Hindlimb muscle (tissue), 1 donor: ENCODE measurements at regions not wholly inside any gene's neighbourhood (a gene's known extent, or its start where the extent isn't known, plus 50 kb on each side); places are given as distances from the start of the nearest gene placed in this dataset.
"Not testable (repeated sequence)": the region's sequence is repeated elsewhere in the genome, so short reads cannot be mapped to it uniquely, and the experiment has no call there.

Experiments
- DNase-seq: peaks from one replicate; pipeline ENCODE4 v3.0.0-alpha.2; 2013

DNA sequence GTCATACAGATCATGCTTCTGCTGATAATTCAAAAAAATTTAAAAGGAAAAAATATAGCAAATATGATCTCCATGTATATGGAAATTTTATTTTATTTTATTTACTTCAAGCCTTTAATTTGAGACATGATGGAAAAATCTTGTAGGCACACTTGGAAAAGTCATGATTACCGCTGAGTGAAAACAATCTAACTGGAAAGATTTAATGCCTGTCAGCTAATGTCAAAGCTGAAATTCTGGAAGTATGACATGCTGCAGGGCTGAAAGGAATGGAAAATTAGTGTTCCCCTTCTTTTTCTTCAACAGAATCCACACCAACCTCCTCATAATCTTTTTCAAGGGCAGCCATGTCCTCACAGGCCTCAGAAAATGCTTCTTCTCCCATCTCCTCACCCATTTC is 58.2 kb downstream of the RPRM start:
- DNase-seq = no peak

DNA sequence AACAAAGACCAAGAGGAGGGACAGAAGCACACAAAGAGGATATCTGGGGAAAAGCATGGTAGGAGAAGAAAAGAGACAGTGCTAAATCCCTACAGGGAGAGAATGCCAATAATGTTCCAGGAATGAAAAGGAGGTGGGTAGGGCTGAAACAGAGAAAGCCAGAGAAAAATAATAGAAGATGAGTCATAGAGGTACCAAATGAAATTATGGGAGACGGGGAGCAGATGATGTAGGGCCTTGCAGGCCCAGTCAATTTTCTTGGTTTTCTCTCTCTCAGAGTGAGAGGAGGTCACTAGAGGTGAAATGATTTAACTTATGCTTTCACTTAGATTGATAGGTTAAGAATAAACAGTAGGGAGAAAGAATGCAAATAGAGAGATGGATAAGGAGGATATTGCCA is 61.5 kb downstream of the RPRM start:
- DNase-seq = no peak

DNA sequence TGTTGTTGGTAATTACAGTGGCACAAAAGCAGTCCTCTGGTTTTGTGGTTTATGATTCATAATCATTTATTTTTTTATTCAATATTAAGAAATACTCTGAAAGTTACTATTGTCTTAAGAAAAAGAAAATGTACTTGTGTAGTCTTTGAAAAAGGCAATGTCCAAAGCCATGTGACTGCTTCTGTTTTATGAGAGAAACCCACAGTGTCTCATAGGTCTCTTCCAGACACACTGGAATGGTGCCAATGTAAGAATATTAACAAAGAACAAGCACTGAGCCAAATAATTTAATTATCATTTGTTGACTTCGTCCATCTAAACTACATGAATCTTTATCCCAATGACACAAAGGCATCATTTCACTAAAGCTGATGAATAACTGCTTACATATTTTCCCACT is 62.5 kb downstream of the RPRM start:
- no peak for DNase-seq

DNA sequence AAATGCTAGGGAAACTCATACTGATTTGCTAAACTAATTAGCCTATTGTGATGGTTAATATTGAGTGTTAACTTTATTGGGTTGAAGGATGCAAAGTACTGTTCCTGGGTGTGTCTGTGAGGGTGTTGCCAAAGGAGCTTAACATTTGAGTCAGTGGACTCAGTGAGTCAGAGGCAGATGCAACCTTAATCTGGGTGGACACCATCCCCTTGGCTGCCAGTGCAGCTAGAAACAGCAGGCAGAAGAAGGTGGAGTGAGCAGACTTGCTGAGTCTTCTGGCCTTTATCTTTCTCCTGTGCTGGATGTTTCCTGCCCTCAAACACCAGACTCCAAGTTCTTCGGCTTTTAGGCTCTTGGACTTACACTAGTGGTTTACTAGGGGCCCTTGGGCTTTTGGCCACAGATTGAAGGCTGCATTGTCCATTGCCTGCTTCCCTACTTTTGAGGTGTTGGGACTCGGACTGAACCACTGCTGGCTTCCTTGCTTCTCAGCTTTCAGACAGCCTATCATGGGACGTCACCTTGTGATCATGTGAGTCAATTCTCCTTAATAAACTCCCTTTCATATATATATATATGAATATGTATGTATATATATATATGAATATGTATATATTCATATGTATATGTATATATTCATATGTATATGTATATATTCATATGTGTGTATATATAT is 69.7 kb downstream of the RPRM start:
- no peak for DNase-seq

DNA sequence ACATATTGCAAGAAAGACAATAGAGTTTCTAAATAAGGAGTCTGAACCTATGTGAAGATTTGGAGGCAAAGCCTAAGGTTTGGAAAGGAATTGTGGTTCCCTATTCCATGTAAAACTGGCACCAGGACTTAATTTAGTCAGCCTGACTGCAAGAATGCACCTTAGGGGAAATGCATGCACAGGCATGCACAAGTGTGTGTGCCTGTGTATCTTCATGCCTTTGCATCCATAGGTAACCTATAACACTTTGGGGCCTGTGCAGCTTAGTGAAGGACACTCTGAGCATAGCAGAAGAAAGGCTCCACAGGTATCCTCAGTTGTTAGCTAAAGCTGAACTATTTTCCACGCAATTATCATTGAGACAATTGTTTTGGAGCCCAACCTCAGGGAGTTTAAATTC is 73.4 kb downstream of the RPRM start:
- no peak for DNase-seq

DNA sequence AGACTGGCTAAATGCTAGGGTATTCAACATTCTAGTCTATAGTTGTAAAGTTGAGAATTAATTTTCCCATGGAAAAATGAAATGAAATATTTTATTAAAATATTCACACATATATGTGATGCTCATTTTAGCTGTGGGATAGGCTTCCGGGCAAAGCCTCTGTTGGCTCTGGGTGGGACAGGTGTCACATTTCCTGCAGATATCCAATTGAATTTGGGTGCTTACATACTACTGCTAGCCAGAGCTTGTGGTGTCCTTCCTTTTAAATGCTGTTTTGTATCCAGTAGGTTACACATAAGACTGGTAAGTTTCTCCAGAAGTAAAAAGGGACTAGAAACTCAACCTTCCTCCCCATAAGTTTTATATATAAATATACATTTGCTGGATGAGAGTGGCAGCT is 73.8 kb downstream of the RPRM start:
- no peak for DNase-seq

DNA sequence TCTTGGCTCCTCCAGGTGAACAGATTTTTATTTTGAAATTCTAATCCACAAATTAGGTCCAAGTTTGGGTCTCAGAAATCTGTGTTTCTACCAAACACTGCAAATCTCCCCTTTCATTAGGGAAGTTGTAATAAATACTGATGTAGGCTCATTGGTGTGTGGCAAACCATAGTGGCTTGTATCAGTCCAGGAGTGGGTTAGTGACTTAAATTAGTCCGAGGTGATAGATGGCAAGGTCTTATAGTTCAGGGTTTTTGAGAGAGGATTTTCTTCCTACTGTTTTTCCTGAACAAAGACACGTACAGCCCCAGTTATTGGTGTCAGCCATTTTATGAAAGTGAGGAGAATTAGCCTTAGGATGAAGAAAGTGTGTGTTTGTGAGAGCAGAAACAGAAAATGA is 74.6 kb downstream of the RPRM start:
- DNase-seq = no peak

DNA sequence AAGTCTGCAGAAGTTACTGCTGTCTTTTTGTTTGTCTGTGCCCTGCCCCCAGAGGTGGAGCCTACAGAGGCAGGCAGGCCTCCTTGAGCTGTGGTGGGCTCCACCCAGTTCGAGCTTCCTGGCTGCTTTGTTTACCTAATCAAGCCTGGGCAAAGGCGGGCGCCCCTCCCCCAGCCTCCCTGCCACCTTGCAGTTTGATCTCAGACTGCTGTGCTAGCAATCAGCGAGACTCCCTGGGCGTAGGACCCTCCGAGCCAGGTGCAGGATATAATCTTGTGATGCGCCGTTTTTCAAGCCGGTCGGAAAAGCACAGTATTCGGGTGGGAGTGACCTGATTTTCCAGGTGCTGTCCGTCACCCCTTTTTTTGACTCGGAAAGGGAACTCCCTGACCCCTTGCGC is 75.2 kb downstream of the RPRM start:
- not testable (repeated sequence) for DNase-seq

DNA sequence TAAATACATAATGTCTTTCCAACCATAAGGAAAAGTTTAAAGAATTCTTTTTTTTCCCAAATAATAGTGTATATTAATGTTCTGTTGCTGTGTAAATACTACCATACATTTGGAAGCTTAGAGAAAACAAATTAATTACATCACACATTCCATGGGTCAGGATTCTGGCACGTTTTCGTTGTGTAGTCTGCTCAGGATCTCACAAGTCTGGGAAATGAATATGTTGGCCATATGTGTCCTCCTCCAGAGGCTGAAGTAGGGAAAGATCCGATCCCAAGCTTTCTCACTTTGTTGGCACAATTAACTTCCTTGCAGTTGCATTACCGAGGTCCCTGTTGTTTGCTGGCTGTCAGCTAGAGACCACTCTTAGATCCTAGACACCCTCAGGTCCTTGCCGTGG is 83.9 kb downstream of the RPRM start:
- no peak for DNase-seq

DNA sequence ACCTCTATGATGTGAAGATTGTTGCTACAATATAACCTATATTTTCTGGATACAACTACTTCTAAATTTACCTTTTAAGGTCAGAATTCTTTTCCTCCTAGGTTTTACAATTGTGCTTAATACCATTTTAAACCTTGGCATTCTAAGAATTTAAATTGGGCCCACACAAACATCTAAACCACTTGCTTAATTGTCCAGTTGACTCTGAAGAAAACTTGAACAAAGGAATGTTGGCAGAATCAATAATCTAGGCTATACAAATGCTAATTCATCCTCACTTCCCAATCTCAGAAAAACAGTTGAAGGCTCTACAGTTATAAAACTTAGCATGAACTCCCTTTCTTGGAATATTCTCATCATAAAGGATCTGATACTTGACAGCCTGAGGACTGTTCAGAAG is 84.3 kb downstream of the RPRM start:
- DNase-seq = no peak

DNA sequence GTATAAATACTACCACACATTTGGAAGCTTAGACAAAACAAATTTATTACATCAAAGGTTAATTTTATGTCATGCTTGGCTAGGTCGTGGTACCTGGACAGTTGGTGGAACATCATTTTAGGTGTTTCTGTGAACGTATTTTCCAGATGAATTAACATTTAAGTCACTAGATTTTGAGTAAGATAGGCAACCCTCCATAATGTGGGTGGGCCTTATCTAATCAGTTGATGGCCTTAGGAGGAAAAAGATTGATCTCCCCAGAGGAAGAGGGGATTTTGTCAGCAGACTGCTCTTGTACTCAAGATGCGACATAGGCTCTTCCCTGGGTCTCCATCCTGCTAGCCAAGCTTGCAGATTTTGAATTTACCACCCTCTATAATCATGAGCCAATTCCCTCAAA is 85.0 kb downstream of the RPRM start:
- DNase-seq = no peak

DNA sequence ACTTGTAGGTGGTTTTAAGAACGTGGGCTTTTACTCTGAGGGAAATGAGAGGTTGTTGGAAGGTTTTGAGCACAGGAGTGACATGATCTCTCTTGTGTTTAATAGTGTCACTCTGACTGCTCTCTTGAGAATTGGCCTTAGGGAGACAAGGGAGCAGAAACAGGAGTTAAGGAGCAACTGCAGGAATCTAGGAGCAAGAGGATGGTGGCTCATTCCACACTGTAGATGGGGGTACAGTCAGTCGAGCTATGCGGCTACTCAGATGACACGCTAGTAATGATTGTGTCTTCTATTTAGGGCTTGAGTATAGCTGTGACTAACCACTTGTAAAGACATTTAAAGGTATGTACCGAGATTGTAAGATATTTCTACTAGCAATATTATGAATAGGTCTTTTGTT is 87.4 kb downstream of the RPRM start:
- no peak for DNase-seq

DNA sequence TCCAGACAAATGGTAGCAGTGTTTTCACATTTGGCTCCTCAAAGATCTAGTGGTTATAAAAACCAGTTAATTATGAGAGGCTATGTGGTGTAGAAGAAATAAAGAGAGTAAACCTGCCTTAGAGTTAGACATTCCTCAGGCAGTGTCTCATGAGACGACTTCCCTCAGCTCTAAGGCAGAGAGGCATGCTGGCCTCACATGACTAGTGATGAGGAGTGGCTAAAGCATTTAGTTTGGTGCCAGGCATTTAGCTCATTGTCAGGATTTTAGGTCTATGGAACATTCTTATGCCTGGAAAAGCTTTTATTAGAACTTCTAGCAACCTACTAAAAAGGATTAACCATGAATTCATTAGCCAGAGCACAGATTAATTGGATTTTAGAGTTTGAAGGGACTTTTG is 90.3 kb downstream of the RPRM start:
- no peak for DNase-seq

DNA sequence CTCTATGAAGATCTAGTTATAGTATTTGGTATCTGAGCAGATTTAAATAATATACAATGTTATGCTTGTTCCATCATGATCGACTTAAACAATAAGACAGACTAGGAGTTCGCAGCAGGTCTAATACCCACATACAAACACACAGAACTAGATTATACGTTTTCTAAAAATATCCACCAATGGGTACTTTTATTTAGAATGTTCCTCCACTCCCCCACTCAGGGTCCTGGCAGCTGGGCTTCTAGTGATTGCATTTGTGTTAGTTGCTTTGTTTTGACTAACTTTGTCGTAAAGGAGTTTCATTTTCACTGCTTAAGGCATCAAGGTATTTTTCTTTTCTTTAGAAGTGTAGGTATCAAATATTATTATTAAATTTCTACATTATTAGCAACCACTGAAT is 91.4 kb downstream of the RPRM start:
- DNase-seq = no peak

DNA sequence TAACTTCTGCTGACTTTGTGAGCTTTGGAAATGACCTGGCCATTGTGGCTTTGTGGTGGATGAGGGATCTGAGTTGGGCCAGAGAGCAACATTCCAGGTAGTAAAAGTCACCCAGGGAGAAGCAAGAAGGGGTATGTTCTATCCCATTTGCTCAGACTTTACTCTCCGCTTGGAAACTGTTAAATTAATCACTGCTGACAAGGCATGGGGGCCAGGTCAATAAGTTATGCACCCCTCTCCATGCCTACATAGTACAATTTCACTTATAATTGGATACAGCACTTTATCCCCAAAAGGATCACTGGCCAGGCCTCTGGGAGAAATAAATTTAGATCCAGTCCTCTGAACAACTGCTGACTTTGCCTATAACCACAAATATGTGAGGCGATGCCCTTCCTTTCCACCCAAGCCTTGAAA is 92.1 kb downstream of the RPRM start:
- no peak for DNase-seq

DNA sequence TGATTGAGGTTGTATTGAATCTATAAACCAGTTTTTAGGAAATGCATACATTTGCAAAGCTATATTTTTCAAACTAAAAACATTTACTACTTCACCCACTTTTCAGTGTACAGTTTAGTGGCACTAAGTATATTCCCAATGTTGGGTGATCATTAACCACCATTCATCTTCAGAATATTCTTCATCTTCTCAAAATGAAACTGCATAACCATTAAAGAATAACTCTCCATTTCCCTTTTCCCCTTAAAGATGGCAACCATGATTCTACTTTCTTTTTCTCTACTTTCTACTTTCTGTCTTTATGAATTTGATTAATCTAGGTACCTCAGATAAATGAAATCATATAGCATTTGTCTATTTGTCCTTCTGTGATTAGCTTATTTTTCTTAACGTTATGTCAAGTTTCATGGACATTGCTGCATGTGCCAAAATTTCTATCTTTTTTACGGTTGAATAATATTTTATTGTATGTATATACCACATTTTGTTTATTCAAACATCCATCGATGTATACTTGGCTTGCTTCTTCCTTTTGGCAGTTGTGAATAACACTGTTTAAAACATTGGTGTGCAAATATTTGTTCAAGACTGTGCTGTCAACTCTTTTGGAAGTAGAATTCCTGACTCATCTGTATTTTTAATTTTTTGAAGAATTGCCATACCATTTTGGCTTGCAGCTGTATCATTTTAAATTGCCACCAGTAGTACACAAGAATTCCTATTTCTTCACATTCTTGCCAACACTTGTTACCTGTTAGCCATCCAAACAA is 104.9 kb downstream of the RPRM start:
- no peak for DNase-seq

DNA sequence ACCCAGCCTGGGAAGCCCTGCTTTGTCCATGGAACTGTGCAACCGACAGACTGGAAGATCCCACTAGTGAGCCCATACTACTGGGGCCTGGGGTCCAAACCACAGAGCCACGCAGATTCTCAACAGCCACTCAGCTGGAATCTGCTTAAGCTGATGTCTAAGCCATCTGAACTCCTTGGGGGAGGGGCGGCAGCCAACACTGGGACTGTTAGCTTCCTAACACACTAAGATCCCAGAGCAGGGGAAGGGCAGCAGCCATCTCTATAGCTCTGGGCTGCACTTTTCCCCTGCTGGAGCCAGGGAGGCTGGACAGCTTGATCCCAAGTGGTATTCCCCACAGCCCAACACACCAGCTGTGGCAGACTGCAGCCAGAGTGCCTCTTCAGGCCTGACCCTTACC is 118.3 kb downstream of the RPRM start:
- no peak for DNase-seq

DNA sequence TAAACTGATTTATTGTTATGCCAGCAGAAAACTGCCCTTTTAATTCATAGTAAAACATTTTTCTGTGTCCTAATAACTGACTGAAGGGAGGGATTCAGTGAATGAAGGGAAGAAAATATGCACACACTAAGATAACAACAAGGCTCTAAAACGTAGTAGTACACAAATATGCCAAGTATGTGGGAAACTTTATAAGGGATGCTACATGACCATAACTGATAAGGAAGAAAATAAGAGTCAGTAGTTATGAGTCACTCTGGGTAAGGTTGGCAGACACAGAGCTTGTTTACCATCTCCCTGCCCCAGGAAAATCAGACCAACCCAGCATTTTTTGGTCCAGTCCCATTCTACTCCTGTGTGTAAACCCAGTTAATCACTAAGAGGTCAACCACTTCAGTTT is 124.2 kb downstream of the RPRM start:
- DNase-seq = no peak

DNA sequence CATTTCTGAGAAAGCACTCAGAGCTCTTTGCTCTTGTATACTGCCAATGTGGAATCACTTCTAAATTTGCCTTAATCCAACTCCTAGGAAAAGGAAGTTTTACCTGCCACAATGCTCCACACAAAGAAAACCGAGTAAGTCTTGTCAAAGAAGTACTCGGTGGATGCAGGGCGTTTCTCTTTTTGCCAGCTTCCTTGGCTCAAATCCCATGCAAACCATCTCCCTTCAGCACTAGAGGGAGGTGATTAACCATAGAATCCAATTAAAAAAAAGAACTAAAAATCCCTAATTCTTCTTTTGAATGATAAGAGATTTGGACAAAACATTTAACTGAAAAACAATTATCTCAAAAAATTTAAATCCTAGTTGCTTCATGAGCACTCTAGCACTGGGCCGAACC is 129.0 kb downstream of the RPRM start:
- DNase-seq = no peak

DNA sequence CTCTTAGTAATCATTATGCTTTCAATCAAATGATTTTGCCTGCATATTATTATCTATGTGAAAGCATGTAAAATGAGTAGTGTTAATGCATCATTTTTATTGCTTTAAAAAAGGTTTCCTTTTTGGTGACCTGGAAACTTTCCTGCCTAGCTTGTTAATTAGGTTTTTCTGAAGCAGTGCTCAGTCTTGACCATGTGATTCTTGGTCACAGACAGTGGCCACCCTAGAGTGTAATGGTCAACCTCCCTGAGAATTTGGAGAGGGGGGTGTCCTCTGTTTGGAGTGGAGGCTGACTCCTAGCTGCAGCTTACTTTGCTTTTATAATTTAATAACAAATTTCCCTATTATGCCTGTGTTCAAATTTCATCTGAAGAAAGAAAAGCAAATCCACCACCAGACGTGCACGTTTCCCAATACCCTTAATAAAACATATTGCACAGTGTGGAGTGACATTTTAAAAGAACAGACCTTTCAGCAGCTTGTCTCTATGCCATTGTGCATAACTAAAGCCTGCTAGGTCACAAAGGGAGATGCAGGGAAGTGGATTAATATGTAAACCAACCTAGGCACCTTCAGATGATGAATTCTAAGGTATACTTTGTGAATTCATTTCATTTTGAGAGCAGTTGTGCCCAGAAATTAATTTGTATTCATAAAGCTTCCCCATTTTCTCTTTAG is 130.6 kb downstream of the RPRM start:
- DNase-seq = no peak

DNA sequence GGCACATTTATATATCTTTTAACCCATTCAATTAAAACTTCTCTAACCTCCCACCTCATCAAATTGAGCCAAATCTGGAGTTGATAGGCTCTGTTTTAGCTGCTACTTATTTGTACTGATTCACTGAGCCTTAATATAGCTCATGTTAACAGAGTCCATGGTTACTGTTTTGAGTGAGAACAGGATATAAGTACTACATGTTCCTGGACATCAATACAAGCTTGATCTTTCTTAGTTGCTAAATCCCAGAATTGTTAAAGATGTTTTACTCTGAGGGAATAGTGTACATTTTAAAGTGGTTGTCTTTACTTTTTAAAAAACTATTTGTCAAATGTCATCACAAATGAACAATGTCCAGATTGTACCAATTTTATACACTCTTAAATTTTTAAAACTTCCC is 157.7 kb downstream of the RPRM start:
- no peak for DNase-seq

DNA sequence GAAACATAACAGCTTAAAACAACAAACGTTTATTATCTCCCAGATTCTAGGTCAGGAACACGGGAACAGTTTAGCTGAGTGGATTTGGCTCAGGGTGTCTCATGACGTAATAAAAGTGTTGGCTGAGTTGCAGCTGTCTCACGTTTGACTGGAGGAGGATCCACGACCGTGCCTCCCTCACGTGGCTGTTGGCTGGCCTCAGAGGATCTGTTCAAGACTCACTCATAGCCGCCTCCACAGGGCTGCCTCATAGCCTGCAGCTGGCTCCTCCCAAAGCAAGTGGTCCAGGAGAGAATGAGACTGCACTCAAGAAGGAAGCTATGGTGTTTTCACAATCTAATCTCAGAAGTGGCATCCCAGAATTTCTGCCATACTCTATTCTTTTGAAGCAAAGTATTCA is 167.1 kb downstream of the RPRM start:
- DNase-seq = no peak

DNA sequence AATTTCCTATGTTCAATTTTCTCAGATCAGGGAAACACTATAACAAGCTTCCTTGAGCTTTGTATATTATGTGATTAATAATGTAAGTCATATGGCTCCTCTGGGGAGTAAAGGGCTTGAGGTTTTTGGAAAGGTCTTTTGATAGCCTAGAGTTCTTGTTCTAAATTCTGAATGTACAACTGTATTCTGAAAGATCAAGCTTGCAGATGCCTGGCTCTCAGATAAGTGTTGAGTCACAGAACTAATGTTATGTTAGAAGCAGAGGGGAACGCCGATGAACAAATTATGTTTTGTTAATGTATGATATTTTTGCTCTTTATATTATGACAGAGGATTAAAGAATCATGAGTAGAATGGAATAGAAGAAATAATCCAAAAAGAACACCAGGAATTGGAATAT is 170.1 kb downstream of the RPRM start:
- no peak for DNase-seq

DNA sequence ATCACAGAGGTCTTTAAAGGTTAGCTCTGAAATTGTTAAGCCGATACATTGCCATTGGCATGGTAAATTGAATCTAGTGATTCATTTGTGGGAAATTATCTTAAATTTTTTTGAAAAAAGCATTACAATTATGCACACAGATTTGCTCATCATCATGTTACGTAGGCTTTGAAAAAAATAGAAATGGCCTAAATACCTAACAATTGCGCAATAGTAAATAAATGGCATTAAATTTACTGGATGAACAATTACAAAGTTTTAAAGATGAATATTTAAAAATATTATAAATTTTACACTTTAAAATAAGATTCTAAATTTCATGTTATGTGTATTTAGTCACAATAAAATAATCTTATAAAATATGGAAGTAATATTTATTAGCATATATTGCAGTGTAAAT is 171.3 kb downstream of the RPRM start:
- DNase-seq = no peak
